Nephron (organoid): ENCODE measurements at regions not wholly inside any gene's neighbourhood (a gene's known extent, or its start where the extent isn't known, plus 50 kb on each side); places are given as distances from the start of the nearest gene placed in this dataset.

Experiments used
- H3K27ac Mint-ChIP-seq, 3 experiments: 2 replicates each; pipeline ENCODE4 v1.8.0; 2020; ENCODE audit warnings: mixed read lengths in 3 of 3, mild to moderate bottlenecking in 2 of 3, moderate library complexity in 1 of 3
- H3K27me3 Mint-ChIP-seq: 2 replicates; pipeline ENCODE4 v1.8.0; 2021; ENCODE audit warnings: low read depth, mild to moderate bottlenecking, moderate library complexity, mixed read lengths
- H3K36me3 Mint-ChIP-seq: 2 replicates; pipeline ENCODE4 v1.8.0; 2020; ENCODE audit warnings: low read depth, mixed read lengths
- H3K4me1 Mint-ChIP-seq: 2 replicates; pipeline ENCODE4 v1.8.0; 2020; ENCODE audit warnings: mixed read lengths
- H3K4me3 Mint-ChIP-seq, 3 experiments: 2 replicates each; pipeline ENCODE4 v1.8.0; 2020; ENCODE audit warnings: mild to moderate bottlenecking in 3 of 3, mixed read lengths in 3 of 3, moderate library complexity in 2 of 3
- H3K9me3 Mint-ChIP-seq: 2 replicates; pipeline ENCODE4 v1.8.0; 2020; ENCODE audit warnings: mixed read lengths
- TF ChIP-seq, protein P1 (sequence below), 3 experiments: fragments of 200-600 bp; sonication (generic); IDR thresholded peaks; one replicate each; pipeline ENCODE4 v1.5.0; 2021; ENCODE audit warnings: antibody characterized with exemption in 3 of 3; ENCODE audit not compliant: unreplicated experiment in 3 of 3

DNA sequence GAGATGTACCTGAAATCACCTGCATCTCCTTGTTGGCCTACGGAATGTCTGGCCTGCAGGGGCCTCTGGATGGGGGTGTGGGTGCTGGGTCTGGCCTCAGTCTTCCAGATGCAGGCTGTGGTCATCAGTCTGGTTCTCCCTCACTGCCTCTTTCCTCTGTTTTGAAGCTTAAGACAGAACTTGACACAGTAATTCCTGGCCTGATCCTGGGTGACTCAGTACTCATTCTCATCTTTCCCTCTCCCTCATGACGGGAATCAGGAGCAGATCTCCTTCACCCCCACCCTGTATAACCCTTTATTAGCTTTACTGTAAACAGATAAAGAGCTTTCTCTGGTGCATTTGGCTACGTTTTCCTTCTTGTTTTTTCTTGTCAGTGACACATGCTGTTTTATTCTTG is 89.3 kb upstream of the ADAMTS16 start:
- Mint-ChIP-seq H3K4me3 (no peak overlapping the region), H3K27ac (no peak overlapping the region), H3K4me1 (no peaks in the 10 kb centered on the region), H3K36me3 (no peaks in the 10 kb centered on the region), H3K27me3 (peaks cover 17% of the 10 kb centered on the region), H3K9me3 (peaks cover 4% of the 10 kb centered on the region)
- TF ChIP-seq, protein P1, sequence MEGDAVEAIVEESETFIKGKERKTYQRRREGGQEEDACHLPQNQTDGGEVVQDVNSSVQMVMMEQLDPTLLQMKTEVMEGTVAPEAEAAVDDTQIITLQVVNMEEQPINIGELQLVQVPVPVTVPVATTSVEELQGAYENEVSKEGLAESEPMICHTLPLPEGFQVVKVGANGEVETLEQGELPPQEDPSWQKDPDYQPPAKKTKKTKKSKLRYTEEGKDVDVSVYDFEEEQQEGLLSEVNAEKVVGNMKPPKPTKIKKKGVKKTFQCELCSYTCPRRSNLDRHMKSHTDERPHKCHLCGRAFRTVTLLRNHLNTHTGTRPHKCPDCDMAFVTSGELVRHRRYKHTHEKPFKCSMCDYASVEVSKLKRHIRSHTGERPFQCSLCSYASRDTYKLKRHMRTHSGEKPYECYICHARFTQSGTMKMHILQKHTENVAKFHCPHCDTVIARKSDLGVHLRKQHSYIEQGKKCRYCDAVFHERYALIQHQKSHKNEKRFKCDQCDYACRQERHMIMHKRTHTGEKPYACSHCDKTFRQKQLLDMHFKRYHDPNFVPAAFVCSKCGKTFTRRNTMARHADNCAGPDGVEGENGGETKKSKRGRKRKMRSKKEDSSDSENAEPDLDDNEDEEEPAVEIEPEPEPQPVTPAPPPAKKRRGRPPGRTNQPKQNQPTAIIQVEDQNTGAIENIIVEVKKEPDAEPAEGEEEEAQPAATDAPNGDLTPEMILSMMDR (IDR thresholded peaks at IDR 0.05; ENCODE audit: unreplicated experiment in 3 of 3) = no peak

- Mint-ChIP-seq H3K4me3 (no peak overlapping the region), H3K27me3 (no peaks in the 10 kb centered on the region), H3K36me3 (no peaks in the 10 kb centered on the region), H3K4me1 (peaks cover 8% of the 10 kb centered on the region), H3K27ac (no peak overlapping the region), H3K9me3 (peaks cover 4% of the 10 kb centered on the region)
- TF ChIP-seq, protein P1 (IDR thresholded peaks at IDR 0.05; ENCODE audit: unreplicated experiment in 3 of 3) = no peak
Measured at GRCh38 chr5:5055712-5056111, 84.4 kb upstream of the ADAMTS16 start.

DNA sequence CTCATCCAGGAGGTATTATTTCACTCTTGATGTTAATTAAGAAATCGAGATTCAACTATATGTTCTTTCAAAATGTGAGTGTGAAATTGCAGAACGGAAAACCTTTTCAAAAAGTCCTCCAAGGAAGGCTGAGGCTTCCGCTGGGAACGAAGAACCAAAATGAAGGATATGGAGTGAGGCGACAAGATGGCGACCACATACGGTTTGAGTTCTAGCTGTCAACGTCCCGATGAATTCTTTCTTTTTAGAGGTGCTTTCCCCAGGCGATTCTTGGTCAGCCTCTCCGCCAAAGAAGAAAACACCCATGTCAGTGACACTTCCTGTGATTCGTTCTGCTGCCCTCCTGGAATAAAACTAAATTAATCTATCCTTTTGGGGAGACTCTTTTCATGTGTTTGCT is 78.3 kb upstream of the ADAMTS16 start:
- Mint-ChIP-seq H3K36me3 (no peaks in the 10 kb centered on the region), H3K4me3 (no peak overlapping the region), H3K27me3 (no peaks in the 10 kb centered on the region), H3K27ac (no peak overlapping the region), H3K4me1 (peaks cover 38% of the 10 kb centered on the region), H3K9me3 (no peaks in the 10 kb centered on the region)
- TF ChIP-seq, protein P1 (IDR thresholded peaks at IDR 0.05; ENCODE audit: unreplicated experiment in 3 of 3) = no peak

DNA sequence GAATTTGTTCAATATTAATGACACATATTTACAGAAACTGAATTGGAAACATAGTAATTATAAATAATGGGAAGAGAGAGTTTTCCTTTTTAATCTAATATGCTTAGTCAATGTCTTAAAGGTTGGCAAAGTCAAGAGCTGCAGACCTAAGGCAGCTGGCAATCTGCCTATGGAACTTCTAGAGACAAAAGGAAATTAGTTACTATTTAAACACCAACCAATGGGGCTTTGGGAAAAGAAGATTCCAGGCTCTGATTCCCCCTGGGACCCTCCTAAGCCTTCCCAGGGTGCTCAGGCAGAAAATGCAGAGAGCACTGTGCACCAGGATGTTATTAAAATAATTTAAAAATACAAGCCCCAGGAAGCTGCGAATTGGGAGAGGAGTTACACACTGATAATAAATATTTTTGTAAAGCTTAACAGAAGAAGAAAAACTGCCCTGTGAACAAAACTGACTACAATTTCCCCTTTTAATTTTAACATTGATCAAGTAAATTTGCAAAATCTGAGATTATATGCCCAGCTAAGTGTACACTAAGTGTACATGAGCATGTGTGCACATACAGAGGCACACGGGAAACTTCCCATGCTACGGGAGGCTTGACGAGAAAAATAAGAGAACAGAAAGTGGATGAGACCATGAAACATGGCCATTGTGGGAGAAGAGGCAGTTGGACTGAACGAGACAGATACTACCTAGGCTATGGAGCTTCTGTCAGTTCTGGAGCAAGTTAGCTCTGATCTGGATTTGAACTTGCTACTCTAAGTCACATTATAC is 77.4 kb upstream of the ADAMTS16 start:
- H3K4me1 Mint-ChIP-seq = peaks cover 37% of the 10 kb centered on the region
- no peaks in the 10 kb centered on the region for H3K36me3 Mint-ChIP-seq
- peak overlapping the region; percentile 45 to 96 (median 45) for H3K27ac Mint-ChIP-seq
- H3K9me3 Mint-ChIP-seq = no peaks in the 10 kb centered on the region
- H3K27me3 Mint-ChIP-seq = no peaks in the 10 kb centered on the region
- TF ChIP-seq, protein P1 (IDR thresholded peaks at IDR 0.05; ENCODE audit: unreplicated experiment in 3 of 3) = no peak
- no peak overlapping the region for H3K4me3 Mint-ChIP-seq

GRCh38 chr5:5063533-5063953 is 76.6 kb upstream of the ADAMTS16 start:
- Mint-ChIP-seq H3K36me3 (no peaks in the 10 kb centered on the region), H3K4me3 (no peak overlapping the region), H3K27me3 (no peaks in the 10 kb centered on the region), H3K27ac (peak overlapping the region; percentile 81 to 96 (median 92)), H3K4me1 (peaks cover 37% of the 10 kb centered on the region), H3K9me3 (no peaks in the 10 kb centered on the region)
- TF ChIP-seq, protein P1 (IDR thresholded peaks at IDR 0.05; ENCODE audit: unreplicated experiment in 3 of 3) = peak; percentile 15 to 38 (median 31)

DNA sequence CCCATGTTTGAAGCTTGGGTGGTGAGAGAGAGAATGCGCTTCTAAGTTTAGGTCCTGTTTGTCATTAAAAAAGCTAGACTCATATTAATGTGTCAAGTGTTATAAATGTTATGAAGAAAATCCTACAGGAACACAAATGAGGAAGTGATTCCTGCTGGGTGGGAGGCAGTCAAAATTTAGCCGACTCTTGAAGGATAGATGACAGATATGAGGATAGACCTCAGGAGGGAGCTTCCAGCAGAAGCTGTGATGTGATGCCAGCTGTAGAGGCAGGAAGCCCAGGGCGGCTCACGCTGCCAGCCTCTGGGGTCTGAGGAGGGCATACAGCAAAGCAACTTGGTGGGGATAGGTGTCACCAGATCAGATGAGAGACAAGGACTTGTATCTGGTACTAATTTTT is 74.7 kb upstream of the ADAMTS16 start:
- Mint-ChIP-seq H3K4me1 (peaks cover 48% of the 10 kb centered on the region), H3K27me3 (no peaks in the 10 kb centered on the region), H3K36me3 (no peaks in the 10 kb centered on the region), H3K4me3 (no peak overlapping the region), H3K27ac (peak overlapping the region in 2 of 3 experiments; percentile 64 to 72), H3K9me3 (no peaks in the 10 kb centered on the region)
- TF ChIP-seq, protein P1 (IDR thresholded peaks at IDR 0.05; ENCODE audit: unreplicated experiment in 3 of 3) = no peak
